Activated CD4-positive, alpha-beta T cell treated with anti-CD3 and anti-CD28 coated beads for 24 hours (primary cell): ENCODE measurements at regions not wholly inside any gene's neighbourhood (a gene's known extent, or its start where the extent isn't known, plus 50 kb on each side); places are given as distances from the start of the nearest gene placed in this dataset.
"Not testable (repeated sequence)": the region's sequence is repeated elsewhere in the genome, so short reads cannot be mapped to it uniquely, and the experiment has no call there.

Source experiments
- DNase-seq, 2 donors: peaks; one replicate each; pipeline ENCODE4 v3.0.0-alpha.2; 2020; ENCODE audit warnings: low read depth in 2 of 2

DNA sequence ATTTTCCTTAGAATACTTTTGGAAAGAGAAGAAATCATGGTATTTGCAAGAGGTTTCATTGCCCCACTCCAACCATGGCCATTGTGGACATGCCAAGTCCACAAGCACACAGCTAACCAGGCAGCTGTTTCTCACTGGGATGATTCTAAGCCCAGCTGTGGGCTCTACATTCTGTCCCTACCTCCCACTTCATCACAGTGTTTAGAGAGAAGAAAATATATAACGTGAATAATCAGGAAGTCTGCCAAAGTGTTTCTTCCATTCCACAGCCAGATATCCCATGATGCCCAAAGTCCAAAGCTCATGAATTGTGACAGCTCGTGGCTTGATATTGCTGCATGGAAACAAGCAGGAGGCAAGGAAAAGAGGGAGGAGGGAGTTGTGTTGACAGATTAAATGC lies 433.7 kb upstream of the GYPC start:
- no peak for DNase-seq

DNA sequence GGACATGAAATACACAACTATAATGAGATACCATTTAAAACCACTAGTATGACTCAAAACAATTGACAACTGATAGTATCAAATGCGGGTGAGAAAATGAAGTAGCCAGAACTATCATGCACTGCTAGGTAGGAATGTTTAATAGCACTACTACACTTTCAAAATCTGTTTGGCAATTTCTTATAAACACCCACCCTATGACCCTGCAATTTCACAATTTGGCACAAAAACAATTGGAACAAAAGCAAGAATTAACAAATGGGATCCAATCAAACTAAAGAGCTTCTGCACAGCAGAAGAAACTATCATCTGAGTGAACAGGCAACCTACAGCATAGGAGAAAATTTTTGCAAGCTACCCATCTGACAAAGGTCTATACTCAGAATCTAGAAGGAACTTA lies 431.2 kb upstream of the GYPC start:
- no peak for DNase-seq

DNA sequence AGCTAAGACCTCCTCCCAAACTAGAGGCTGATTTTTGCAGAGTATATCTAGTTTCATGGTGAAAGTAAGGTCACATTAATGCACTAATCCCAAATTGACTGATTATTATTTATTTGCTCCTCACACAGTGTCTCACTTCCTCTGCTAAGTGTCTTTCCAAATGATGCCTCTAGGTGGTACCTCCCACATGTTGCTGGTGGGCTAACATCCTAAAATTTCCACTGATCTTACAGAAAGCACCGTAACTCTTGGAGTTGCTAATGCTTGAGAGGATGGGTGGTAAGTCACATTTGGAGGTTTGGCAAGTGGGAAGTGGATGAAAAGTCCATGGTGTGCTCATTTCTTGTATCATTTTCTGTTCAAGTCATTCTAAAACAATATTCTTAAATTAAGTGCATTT lies 428.7 kb upstream of the GYPC start:
- DNase-seq: no peak

DNA sequence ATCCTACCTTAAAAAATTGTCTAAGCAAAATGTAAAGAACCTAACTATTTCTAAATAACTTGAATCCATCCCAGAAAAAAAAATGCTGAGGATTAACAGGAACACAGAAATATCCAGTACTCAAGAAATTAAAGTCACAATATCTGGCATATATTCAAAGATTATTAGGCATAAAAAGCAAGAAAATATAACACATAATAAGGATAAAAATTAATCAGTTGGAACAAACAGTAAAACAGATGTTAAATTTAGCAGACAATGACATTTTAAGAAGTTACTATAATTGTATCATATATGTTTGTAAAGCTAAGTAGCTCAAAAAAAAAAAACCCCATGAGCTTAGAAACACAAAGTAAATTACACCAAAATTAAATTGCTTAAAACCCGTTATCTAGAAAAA lies 427.4 kb upstream of the GYPC start:
- no peak for DNase-seq

DNA sequence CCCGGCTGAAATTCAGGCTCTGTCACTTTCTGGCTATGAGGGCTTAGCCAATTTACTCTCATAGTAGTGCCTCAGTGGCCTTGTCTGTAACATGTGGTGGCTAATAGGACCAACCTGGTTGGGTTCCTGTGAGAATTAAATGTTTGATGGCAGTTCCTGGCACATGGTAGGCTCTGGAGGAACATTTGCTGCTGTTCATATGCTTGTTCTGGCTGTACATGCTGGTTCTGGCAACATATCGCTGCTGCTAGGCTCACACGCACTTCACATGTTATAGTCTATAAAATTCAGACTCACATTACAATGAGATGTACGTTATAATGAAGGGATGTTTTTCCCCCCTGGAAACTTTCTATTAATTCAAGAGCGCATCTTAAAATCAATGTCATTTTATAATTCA lies 417.7 kb upstream of the GYPC start:
- DNase-seq: no peak

DNA sequence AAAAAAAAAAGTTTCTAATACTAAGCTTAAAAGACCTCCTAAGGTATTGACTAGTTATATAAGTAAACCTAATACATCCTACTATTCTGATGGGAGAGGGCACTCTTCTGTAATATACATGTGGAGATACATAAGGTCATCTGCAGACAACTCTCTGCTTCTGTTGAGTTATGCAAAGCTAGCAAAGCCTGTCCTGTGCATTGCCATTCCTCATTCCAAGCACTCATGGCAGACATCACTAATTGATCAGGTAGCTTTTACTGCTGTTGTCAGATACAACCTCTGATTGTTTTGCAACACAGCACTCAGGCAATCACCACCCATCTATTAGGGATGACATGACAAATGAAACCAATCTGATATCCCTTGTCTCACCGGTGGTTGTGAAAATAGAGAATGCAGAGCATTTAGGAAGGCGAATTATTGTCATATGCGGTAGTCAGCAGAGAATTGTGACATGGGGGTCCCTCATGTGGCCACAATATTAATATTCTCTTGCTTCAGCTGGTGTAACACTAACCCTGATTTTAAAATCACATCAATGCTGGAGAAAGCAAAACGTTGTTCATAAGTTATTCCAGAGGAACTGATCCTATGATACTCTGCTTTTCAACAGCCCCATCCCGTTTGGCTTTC lies 416.5 kb upstream of the GYPC start:
- DNase-seq: no peak

- DNase-seq: no peak
Measured at GRCh38 chr2:126241001-126241400, 415.0 kb upstream of the GYPC start.

DNA sequence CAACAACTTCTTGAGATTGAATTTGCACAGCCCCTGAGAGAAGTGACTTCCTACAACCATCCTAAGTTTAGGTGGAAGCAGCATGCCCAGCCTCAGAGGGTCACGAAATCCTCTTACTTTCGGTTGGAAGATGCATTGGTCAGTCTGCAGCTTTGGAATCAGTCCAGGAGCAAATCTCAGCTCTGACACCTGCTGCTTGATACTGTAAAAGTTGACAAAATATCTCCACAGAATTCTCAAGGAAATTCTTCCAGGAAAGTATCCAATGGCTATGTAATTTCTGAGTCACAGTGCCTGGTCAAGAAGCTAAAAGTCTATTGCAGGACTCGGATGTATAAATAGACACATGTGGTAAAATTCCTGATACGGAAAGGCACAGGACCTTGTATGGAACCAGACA lies 414.5 kb upstream of the GYPC start:
- DNase-seq: no peak

GRCh38 chr2:126244937-126245336 lies 411.0 kb upstream of the GYPC start:
- peak; percentile 6 to 39 for DNase-seq

GRCh38 chr2:126253669-126254068 lies 402.3 kb upstream of the GYPC start:
- no peak for DNase-seq

- no peak for DNase-seq
Measured at GRCh38 chr2:126264625-126265024, 391.3 kb upstream of the GYPC start.

GRCh38 chr2:126269911-126270310 lies 386.0 kb upstream of the GYPC start:
- no peak for DNase-seq

DNA sequence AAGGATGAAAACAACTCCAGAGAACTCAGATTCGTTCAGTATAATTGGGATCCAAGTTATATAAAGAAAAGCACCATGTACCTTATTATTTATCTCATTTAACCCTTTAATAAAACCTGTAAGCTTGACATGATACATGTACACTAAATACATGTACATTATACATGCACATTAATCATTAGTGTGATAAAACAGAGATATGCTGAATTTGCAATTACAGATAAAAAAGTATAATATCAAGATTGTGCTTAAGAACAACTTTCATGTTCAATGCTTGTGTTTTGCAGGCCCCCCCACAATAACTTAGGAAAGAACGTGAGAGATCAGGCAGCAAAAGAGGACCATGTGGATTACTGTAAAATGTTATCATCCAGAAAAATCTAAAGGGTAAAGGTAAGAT lies 385.4 kb upstream of the GYPC start:
- no peak for DNase-seq

GRCh38 chr2:126272401-126272800 lies 383.6 kb upstream of the GYPC start:
- DNase-seq: no peak

DNA sequence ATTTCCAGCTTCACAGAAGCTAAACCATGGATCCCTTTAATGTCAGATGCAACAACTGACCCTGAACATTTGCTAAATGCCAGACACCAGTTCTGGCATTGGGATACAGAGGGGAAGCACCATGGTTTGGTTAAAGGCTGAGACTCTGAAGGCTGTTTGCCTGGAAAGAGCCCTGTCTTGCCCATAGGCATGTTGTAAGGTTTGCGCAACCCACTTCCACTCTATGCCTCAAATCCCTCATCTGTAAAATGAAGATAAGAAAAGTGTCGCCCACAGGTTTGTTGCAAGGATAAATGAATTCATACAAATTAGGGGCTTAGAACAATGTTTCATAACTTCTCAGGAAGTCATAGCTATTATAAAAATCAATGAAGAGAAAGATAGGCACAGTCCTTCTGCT lies 380.9 kb upstream of the GYPC start:
- DNase-seq: no peak

DNA sequence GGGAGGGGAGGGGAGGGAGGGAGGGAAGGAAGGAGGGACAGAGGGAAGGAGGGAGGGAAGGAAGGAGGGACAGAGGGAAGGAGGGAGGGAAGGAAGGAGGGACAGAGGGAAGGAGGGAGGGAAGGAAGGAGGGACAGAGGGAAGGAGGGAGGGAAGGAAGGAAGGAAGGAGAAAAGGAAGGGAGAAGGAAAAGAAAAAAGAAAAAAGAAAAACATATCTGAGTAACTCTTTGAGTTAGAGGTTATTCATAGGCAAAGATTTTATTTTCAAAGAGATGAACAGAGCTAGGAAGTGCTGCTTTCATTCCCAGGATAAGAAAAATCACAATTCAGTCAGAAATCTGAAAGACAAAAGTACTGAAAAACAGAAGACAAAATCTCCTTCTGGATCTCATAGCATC lies 379.7 kb upstream of the GYPC start:
- DNase-seq: not testable (repeated sequence)

DNA sequence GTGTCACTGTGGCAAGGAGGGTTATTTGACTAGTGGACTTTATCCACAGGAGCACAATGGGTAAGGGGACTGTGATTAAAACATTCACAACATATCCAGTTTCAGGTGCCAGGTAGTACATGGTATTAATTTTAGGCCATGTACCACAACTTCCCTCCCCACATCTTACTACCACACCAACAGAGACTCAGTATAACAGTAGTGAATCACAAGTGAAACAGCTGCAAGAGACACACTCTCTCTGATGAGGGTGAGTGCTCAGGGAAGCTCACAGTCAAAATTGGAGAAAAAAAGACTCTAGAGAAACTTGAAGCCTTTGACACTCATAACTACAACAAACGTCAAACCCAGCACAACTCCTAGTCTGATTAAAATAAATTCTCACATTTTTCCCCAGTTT lies 367.6 kb upstream of the GYPC start:
- no peak for DNase-seq

GRCh38 chr2:126293962-126294361 lies 362.0 kb upstream of the GYPC start:
- DNase-seq: not testable (repeated sequence)

GRCh38 chr2:126299469-126299976 lies 356.4 kb upstream of the GYPC start:
- DNase-seq: no peak

GRCh38 chr2:126300348-126300747 lies 355.6 kb upstream of the GYPC start:
- no peak for DNase-seq

DNA sequence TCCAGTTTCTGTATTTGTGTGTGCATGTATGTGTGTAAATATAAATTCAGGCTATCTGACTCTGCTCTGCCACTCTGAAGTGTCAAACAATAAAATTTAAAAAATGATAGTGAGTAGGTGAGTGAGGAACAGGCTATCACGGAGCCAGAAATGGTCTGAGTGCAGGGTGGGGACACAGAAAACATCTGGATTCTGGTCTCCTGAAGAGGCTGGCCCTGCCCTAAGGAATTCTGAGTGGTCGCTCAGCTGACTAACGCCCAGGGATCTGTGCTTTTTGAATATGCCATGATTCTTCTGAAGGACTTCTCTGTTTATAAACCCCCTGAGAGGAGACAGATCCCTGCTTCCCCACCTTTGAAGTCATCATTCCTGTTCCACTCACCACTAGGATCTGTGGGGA lies 353.9 kb upstream of the GYPC start:
- DNase-seq: no peak

GRCh38 chr2:126303113-126303512 lies 352.8 kb upstream of the GYPC start:
- no peak for DNase-seq

DNA sequence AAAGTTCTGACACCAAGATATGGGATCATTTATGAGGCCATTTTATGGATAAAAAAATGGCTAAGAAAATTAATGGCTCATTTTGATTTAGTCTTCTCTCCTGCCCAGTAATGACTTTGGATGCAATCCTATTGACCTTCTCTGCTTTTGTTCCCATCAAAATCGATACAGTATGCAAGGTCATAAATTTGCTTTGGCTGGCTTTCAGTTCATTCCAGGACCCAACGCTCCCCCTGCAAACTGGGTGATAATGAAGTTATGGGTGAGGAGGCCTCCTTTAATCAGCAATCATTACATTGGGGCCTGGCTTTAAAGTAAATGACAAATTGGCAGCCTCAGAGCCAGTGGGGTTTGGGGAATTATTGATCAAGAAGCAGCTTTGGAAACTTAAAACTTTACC lies 351.8 kb upstream of the GYPC start:
- no peak for DNase-seq

DNA sequence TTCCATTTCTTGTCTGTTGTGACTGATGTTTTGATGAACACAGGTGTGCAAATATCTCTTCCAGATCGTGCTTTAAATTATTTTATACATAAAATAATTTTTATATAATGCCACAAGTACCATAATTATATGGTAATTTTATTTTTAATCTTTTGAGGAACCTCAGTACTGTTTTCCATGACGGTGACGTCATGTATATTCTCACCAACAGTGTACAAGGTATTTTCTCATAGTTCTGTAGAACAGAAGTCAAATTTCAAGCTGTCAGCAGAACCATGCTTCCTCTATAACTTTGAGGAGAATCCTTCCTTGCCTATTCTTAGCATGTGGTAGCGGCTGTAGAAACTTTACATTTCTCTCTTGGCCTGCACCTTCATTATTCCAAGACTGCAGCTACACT lies 349.4 kb upstream of the GYPC start:
- no peak for DNase-seq
